NB4 (cell line): ENCODE measurements at regions not wholly inside any gene's neighbourhood (a gene's known extent, or its start where the extent isn't known, plus 50 kb on each side); places are given as distances from the start of the nearest gene placed in this dataset.

Experiments used
- DNase-seq: peaks from one replicate; pipeline ENCODE4 v3.0.0; 2010; ENCODE audit warnings: low read depth
- H3K4me3 ChIP-seq: one replicate; pipeline ENCODE4 v1.5.1; 2011; ENCODE audit warnings: mild to moderate bottlenecking, low read depth, low read length, moderate library complexity
- MYC ChIP-seq: IDR thresholded peaks from 2 replicates; pipeline ENCODE4 v1.6.1; 2011; ENCODE audit warnings: low read depth, low read length
- POLR2A ChIP-seq: IDR thresholded peaks from 2 replicates; pipeline ENCODE4 v1.6.1; 2011; ENCODE audit warnings: mild to moderate bottlenecking; ENCODE audit not compliant: insufficient read length; ENCODE audit errors: extremely low read depth
- TF ChIP-seq, protein P1 (sequence below): IDR thresholded peaks from 2 replicates; pipeline ENCODE4 v1.6.1; 2011; ENCODE audit warnings: low read depth, low read length
- TF ChIP-seq, protein P2 (sequence below): IDR thresholded peaks from one replicate; pipeline ENCODE4 v1.5.1; 2012; ENCODE audit warnings: low read depth, low read length

DNA sequence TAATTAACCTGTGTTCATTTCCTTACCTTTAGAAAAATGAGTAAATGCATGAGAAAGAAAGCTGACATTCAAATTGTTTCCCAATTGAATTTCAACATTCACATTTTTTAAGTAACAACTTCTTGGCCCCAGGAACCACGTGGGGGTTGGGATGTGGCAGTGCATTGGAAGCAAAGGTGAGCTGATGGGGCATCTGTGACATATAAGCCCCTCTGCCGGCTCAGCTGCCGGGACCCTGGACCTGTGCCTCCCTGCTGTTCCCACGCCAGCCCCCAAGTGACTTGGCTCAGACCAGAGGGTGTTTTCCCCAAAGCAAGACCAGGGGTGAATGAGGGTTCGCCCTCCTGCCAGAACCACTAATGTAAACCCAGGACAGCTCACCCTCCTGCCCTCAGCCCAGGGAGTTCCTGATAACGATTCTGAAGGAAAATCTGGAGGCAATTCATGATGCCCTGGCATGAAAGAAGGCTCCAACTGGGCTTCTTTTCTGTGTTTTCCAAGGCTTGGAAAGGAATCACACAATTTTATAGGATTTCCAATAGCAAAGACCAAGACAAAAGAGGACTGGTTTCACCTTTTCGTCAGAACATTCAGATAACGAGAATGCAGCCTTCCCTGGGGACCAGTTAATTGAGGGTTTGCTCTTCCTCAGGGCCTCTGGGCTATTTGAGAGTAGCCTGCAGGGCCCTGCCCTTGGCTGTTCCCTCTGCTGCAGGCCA is 193.2 kb upstream of the TWIST2 start:
- peak; percentile 42 for DNase-seq
- H3K4me3 ChIP-seq, result no peak overlapping the region
- no peak for TF ChIP-seq MYC
- no peak for TF ChIP-seq POLR2A
- TF ChIP-seq, protein P1, sequence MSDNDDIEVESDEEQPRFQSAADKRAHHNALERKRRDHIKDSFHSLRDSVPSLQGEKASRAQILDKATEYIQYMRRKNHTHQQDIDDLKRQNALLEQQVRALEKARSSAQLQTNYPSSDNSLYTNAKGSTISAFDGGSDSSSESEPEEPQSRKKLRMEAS, result no peak

DNA sequence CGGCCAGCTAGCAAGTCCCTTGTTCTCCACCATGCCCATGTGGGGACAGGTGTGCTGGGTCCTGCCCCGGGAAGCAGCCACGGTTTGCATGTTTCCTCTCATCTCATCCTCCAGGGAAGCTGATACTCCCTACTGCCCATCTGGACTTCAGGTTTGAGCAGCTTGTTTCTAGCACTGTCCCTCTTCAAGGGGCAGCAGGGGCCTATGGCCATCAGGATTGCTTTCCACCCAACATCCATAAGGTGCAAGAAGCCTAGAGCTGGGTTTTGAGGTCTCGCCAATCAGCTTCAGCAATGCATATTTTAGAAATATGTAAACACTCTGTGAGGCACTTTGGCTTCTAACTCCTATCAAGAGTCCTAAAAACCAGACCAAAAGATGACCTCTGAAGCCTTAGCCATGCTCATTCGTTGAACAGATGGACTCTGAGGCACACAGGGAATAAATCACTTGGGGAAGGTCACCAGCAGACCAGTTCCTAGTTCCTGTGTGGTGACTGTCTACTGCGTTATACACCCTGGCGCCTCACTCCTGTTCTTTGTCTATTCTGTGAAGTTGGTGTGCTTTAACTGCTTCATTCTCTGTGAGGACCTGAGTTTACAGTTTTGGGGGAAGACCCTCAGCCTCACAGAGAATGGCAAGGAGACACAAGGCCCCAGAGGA is 192.6 kb upstream of the TWIST2 start:
- DNase-seq, result no peak
- no peak for TF ChIP-seq POLR2A
- TF ChIP-seq, protein P1, result no peak
- TF ChIP-seq, protein P2, sequence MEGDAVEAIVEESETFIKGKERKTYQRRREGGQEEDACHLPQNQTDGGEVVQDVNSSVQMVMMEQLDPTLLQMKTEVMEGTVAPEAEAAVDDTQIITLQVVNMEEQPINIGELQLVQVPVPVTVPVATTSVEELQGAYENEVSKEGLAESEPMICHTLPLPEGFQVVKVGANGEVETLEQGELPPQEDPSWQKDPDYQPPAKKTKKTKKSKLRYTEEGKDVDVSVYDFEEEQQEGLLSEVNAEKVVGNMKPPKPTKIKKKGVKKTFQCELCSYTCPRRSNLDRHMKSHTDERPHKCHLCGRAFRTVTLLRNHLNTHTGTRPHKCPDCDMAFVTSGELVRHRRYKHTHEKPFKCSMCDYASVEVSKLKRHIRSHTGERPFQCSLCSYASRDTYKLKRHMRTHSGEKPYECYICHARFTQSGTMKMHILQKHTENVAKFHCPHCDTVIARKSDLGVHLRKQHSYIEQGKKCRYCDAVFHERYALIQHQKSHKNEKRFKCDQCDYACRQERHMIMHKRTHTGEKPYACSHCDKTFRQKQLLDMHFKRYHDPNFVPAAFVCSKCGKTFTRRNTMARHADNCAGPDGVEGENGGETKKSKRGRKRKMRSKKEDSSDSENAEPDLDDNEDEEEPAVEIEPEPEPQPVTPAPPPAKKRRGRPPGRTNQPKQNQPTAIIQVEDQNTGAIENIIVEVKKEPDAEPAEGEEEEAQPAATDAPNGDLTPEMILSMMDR, result no peak
- no peak for TF ChIP-seq MYC
- H3K4me3 ChIP-seq, result no peak overlapping the region

DNA sequence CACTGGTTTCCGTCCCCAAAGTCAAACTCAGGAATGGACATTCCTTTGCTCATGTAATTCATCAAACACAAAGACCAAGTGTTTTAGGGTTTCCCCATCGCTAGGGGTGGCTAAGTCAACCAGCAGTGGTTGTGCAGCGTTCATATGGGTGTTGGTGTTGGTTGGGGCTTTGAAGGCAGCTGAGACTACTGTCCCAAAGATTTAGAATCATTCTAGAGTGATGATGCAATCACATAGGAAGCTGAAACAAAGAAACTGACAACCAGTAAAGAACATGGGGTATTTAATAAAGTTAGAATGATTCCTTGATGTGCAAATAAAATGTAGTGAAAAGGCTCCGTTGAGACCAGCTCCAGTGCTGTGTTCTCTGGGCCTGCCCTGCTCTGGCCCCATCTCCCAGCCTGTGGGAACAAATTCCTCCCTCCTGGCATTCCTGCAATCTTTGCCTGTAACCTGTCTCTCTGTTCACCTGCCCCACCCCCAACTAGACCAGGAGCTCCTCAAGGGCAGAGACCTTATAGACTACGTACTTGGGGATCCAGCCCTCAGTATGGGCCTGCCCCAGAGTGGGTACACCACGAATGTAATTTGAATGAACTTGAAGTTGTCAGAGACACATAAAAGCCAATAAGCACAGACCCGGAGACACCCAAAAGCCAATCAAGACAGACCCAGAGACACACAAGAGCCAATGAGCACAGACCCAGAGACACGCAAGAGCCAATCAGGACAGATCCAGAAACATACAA is 191.7 kb upstream of the TWIST2 start:
- TF ChIP-seq MYC, result no peak
- TF ChIP-seq, protein P2, result no peak
- TF ChIP-seq POLR2A, result no peak
- TF ChIP-seq, protein P1, result no peak
- DNase-seq, result no peak
- no peak overlapping the region for H3K4me3 ChIP-seq

DNA sequence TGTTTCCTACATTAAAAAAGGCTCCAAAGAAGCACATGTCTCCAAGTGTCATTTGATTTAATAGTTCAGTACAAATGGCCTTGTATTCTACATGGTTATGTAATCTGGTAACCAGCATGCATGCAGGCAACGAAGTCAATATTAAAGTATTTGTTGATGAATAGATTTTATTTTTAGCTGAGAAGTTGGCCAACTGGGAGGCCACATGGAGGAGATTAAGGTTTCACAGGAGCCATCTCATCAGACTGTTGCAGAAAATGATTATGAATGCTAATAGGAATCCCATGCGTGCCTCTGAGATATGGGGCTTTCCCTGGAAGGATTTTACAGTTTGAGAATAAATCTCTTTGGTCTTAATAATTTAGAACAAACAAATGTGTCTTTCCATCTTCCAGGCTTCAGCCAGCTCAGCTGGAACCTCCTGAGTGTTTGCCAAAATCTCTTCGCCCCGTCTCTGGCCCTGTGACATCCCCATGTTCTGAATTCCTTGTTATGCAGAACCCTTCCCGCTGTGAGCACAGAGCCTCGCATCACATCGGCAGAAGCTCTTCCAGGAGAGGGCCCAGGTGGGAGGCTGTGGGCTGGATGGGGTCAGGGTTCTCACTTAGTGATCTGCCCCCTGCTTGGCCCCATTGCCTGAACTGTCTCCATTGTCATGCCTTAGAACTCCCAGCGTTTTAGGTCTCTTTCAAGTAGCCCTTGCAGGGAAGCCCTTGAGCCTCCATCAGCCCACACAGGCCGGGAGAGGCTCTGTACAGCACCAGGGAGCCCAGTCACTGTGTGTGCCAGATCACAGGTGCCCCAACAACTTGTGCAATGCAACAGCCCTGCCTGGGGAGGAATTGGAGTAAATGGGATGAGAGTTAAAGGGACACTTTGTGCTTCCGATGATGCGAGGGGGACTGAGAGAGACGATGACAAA is 190.5 kb upstream of the TWIST2 start:
- DNase-seq, result no peak
- H3K4me3 ChIP-seq, result no peak overlapping the region
- TF ChIP-seq, protein P1, result no peak
- TF ChIP-seq POLR2A (no peak), MYC (no peak)
- TF ChIP-seq, protein P2, result no peak

DNA sequence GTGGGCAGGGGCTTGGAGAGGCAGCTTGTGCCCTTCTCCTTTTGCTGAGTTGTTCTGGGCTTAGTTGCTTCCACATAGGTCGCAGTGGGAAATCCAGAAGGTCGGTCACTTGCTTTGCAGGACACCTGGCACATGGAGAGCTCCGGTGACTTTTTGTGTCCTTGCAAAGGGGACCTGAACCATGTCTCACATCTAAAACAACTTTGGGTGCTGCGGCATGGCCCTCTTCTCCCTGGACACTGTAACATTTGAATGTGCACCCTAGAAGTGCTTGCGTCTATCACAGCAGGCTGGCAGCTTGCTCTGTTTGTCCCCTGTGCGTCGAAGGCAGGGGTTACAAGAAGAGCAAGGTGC is 189.9 kb upstream of the TWIST2 start:
- no peak for TF ChIP-seq POLR2A
- TF ChIP-seq, protein P2, result no peak
- no peak overlapping the region for H3K4me3 ChIP-seq
- no peak for DNase-seq

DNA sequence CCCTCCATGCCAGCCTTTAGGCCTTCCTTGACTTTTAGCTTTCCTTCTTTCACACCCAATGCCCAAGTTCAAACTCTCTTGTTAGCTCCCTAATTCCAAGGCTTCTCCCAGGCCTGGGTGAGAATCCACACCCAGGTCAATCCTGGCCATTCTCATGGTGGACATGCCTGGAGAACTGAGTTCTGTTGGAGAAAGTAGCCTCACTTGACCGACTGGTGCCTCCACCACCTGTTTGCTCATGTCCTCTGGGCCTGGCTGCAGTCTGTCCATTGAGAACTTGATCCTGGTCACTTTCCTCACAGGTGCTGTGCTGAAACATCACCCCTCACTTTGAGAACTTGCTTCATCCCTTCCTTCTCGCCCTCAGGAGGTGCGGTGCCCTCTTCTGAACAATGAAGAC is 189.1 kb upstream of the TWIST2 start:
- TF ChIP-seq POLR2A (no peak), MYC (no peak)
- TF ChIP-seq, protein P1, result no peak
- TF ChIP-seq, protein P2, result no peak
- no peak overlapping the region for H3K4me3 ChIP-seq

More for the DNA sequence above, 189.1 kb upstream of the TWIST2 start:
- DNase-seq, result no peak
